ENCODE measurements at regions not wholly inside any gene's neighbourhood (a gene's known extent, or its start where the extent isn't known, plus 50 kb on each side); places are given as distances from the start of the nearest gene placed in this dataset.

DNA sequence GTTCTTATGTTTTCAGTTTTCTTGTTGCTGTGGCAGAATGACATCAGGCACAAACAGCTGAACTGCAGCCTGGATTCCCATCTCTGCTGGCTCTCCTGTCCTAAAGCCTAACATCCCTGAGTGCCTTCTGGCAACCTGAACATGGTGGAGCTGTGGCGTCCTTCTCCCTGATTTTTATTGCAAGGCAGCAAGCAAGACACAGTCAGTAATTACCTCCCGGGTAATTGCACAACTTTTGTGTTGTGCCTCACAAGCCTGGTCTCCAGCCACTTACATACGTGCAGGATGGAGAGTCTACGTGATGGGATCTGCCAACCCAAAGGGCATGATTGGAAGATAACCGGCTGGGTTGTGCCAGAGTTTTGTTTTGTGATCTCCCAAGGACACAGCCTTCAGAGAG, 116.1 kb upstream of the PARD3 start:
- Histone ChIP-seq H3K4me1 (ENCODE audit: insufficient read depth) (no peaks in the 10 kb centered on the region), H3K4me3 (ENCODE audit: low read depth, low read length) (no peak overlapping the region), H3K27ac (ENCODE audit: low read depth) (no peak overlapping the region), H3K36me3 (ENCODE audit: insufficient read depth) (no peaks in the 10 kb centered on the region)
- 65% methylated on average over 5 of the region's 5 CpGs for WGBS
- no peak for DNase-seq (ENCODE audit: extremely low spot score)

DNA sequence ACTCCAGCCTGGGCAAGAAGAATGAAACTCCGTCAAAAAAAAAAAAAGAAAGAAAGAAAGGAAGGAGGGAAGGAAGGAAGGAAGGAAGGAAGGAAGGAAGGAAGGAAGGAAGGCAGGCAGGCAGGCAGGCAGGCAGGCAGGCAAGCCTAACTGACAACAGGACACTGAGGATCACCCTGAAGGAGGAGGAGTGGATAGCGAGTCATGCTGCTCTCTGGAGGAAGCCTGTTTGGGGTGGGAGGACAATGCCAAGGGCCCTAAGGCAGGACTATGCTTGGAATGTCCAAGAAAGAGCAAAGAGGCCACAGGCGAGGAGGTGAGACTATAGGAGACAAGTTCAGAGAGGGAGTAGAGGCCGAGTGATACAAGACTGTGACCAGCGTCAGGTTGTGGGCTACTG, 107.0 kb upstream of the PARD3 start:
- WGBS, result 96% methylated on average over 5 of the region's 5 CpGs

DNA sequence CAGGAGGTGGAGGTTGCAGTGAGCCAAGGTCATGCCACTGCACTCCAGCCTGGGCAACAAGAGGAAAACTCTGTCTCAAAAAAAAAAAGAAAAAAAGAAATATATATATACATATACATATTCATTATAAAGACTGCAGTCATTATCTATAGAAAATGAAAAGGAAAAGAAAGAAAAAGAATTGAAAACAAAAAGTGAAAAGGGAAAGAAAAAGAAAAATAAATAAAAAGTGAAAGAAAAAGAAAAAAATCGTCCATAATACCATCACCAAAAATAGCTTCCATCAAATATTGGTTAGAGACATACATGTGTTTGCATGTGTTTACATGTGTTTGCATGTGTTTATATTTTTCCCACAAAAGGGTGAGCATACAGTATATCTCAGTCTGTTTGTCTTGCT, 105.5 kb upstream of the PARD3 start:
- no peak overlapping the region for H3K27ac ChIP-seq (ENCODE audit: low read depth)
- H3K36me3 ChIP-seq (ENCODE audit: insufficient read depth), result no peaks in the 10 kb centered on the region
- no peaks in the 10 kb centered on the region for H3K4me1 ChIP-seq (ENCODE audit: insufficient read depth)
- DNase-seq (ENCODE audit: extremely low spot score), result no peak
- 83% methylated on average over 1 of the region's 1 CpG for WGBS
- no peak overlapping the region for H3K4me3 ChIP-seq (ENCODE audit: low read depth, low read length)

More for the DNA sequence above, 107.0 kb upstream of the PARD3 start:
- no peaks in the 10 kb centered on the region for H3K36me3 ChIP-seq (ENCODE audit: insufficient read depth)
- no peak for DNase-seq (ENCODE audit: extremely low spot score)
- no peak overlapping the region for H3K27ac ChIP-seq (ENCODE audit: low read depth)
- no peak overlapping the region for H3K4me3 ChIP-seq (ENCODE audit: low read depth, low read length)
- H3K4me1 ChIP-seq (ENCODE audit: insufficient read depth), result no peaks in the 10 kb centered on the region

DNA sequence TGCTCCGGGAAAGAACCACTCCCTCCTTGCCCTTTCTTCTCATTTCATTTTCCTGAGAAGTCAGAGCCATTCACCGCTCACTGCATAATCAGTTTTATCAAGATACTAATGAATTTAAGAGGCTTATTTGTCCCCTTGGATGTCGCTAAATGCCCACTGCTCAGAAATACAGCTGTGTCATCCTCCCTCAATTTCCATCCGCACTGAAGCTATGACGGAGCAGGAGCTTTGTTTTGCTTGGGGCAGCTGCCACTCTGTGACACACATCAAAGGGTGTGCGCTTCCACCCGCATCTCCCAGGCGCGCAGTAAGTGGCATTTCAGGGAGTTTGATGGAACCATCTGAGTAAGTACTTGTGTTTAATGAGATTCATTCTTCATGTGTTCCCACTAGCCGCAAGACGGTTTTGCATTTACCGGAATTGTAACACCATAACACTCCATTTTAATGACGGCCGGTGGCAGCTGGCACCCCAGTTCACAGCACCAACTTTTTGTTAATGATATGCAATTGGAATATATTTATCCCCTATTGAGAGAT, 103.8 kb upstream of the PARD3 start:
- WGBS, result 82% methylated on average over 14 of the region's 14 CpGs
- Histone ChIP-seq H3K4me3 (ENCODE audit: low read depth, low read length) (no peak overlapping the region), H3K4me1 (ENCODE audit: insufficient read depth) (no peaks in the 10 kb centered on the region), H3K36me3 (ENCODE audit: insufficient read depth) (no peaks in the 10 kb centered on the region), H3K27ac (ENCODE audit: low read depth) (no peak overlapping the region)
- no peak for DNase-seq (ENCODE audit: extremely low spot score)

DNA sequence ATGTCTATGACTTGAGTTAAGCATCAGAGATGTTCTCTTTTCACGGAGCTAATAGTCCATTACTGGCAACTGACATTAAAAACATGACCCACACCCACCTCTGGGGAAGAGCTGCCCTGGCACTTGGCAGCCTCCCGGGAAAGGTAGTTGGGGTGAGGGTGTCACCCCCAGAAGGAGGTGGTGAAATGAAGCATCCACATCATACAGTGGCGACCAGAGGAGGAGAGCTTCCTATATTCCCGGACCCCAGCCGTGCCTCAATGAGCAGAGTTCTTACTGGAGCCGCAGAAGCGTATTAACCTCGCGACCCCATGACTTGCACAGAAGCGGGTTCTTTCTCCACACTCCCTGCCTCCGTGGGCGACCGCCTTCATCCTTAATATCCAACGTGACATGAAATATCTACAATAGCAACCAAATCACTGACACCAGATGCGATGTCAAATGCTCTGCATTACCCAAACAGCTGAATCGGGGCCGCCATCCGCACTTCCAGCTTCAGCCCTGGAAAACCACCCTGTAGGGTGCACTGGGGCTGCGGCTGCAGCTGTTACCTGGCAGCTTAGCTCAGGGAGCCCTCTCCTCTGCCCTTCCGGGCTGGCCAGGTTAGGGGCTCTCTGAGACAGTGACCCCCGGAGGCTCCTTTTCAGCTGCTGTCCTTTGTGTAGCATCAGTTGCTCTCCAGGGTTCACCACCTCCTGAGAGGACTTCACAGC, 103.1 kb upstream of the PARD3 start:
- 83% methylated on average over 21 of the region's 21 CpGs for WGBS
- no peak for DNase-seq (ENCODE audit: extremely low spot score)
- Histone ChIP-seq H3K4me3 (ENCODE audit: low read depth, low read length) (no peak overlapping the region), H3K36me3 (ENCODE audit: insufficient read depth) (no peaks in the 10 kb centered on the region), H3K4me1 (ENCODE audit: insufficient read depth) (no peaks in the 10 kb centered on the region), H3K27ac (ENCODE audit: low read depth) (no peak overlapping the region)

DNA sequence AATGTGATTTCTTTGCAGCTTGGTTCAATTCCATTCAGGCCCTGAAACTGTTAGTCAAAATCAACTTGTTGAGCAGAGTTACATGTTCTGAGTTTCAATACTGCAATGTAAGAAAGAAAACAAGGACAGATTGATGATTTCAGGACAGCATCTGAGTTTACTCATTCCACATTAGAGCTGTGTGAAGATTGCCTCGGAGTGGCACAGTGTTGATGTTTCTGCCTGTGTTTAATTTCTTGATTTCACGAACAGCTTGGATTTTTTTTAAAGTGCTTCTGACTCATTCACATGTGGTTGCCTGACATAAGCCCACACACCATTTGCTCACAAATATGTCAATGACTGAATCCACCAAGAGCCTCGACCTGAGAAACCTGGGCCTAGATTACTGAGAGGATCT, 101.2 kb upstream of the PARD3 start:
- 28% methylated on average over 3 of the region's 3 CpGs for WGBS
- no peak overlapping the region for H3K27ac ChIP-seq (ENCODE audit: low read depth)
- DNase-seq (ENCODE audit: extremely low spot score), result no peak

DNA sequence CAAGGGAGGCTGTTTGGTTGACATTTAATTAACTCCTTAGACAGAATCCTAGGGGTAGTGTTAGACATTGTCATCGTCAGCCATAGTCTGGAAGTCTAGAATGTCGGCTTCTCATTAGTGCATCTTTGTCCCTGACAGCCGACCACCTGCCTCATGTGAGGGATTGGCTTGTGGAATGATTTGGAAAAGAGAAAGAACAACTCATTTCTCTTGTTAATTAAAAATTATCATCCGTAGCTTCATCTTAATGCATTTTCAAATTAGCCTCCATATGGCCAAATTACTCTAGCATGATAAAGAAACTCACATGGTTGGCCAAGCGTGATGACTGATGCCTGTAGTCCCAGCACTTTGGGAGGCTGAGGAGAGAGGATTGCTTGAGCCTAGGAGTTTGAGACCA, 97.7 kb upstream of the PARD3 start:
- DNase-seq (ENCODE audit: extremely low spot score), result no peak
- H3K4me3 ChIP-seq (ENCODE audit: low read depth, low read length), result no peak overlapping the region
- no peaks in the 10 kb centered on the region for H3K36me3 ChIP-seq (ENCODE audit: insufficient read depth)
- 97% methylated on average over 5 of the region's 5 CpGs for WGBS
- no peak overlapping the region for H3K27ac ChIP-seq (ENCODE audit: low read depth)
- no peaks in the 10 kb centered on the region for H3K4me1 ChIP-seq (ENCODE audit: insufficient read depth)

More for the DNA sequence above, 101.2 kb upstream of the PARD3 start:
- Histone ChIP-seq H3K4me3 (ENCODE audit: low read depth, low read length) (no peak overlapping the region), H3K36me3 (ENCODE audit: insufficient read depth) (no peaks in the 10 kb centered on the region), H3K4me1 (ENCODE audit: insufficient read depth) (no peaks in the 10 kb centered on the region)

DNA sequence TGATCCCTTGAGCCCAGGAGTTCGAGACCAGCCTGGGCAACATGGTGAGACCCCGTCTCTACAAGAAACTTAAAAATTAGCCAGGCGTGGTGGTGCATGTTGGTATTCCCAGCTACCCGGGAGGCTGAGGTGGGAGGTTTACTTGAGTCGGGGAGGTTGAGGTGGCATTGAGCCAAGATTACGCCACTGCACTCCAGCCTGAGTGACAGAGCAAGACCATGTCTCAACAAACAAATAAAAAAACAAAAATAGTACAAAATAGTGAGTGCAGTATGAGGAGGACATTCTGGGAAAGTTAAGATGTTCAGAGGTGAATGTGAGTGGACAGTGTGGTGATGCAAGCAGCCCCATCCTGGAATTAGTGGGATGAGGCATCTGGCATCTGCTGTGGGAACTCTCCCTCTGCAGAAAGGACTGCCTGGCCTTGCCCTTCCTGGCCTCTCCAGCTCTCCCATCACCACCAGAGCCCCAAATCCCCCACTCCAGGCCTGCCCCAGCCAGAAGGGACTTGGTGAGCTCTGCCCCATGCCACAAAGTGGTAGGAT, 96.6 kb upstream of the PARD3 start:
- 91% methylated on average over 6 of the region's 6 CpGs for whole genome bisulfite sequencing
- H3K4me3 ChIP-seq (ENCODE audit: low read depth, low read length), result no peak overlapping the region
- H3K27ac ChIP-seq (ENCODE audit: low read depth), result no peak overlapping the region
- DNase-seq (ENCODE audit: extremely low spot score), result no peak
- no peaks in the 10 kb centered on the region for H3K4me1 ChIP-seq (ENCODE audit: insufficient read depth)
- no peaks in the 10 kb centered on the region for H3K36me3 ChIP-seq (ENCODE audit: insufficient read depth)

DNA sequence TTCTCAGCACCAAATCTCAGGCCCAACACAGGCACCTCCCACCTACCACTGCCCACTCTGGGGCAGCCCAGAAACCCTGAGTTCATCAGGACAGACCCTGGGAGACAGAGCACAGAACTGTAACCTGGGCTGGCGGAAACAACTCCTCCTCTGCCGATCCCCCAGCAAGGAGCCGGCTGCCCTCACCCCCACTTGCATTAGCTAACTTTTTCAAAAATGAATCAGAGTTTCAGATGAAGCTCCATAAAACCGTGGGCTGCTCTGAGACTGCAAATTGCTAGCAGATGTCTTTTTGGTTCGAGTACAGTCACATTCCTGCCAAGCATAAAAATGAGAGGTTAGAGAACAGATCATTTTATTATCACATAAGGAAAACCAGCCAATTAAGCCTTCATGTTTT, 93.4 kb upstream of the PARD3 start:
- Histone ChIP-seq H3K4me3 (ENCODE audit: low read depth, low read length) (no peak overlapping the region), H3K27ac (ENCODE audit: low read depth) (no peak overlapping the region), H3K4me1 (ENCODE audit: insufficient read depth) (no peaks in the 10 kb centered on the region), H3K36me3 (ENCODE audit: insufficient read depth) (no peaks in the 10 kb centered on the region)
- 49% methylated on average over 5 of the region's 5 CpGs for WGBS
- DNase-seq (ENCODE audit: extremely low spot score), result no peak

DNA sequence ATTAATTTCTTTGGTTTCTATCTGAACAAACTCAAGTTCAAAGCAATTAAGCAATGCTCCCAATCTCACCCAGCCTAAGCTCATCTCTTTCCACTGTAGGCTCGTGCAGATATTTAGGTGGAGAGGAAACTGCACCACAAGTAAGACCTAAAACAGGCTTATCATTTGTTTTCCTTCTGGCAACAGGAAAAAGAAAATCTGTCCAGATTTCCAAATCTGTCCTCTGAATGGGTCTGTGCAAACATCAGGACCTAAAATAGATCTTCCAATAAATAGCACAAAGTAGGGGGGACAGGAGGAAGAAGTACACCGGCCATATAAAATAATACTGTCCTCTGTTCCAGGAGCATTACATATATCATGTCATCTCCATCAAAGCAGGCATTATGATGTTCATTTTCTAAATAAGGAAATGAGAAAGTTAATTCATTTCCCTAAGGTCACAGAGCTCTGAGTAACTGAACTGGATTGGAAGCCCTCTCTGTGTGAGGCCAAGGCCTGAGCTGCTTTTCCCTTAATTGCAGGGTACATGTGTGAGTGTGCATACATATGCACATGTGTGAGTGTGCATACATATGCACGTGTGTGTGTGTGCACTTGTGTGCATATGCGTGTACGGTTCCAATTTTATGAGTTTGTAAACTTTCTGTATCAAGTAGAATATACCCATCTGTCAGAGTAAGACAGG, 92.8 kb upstream of the PARD3 start:
- no peak overlapping the region for H3K4me3 ChIP-seq (ENCODE audit: low read depth, low read length)
- no peaks in the 10 kb centered on the region for H3K36me3 ChIP-seq (ENCODE audit: insufficient read depth)
- no peak for DNase-seq (ENCODE audit: extremely low spot score)
- 41% methylated on average over 5 of the region's 5 CpGs for WGBS
- H3K27ac ChIP-seq (ENCODE audit: low read depth), result no peak overlapping the region
- no peaks in the 10 kb centered on the region for H3K4me1 ChIP-seq (ENCODE audit: insufficient read depth)

DNA sequence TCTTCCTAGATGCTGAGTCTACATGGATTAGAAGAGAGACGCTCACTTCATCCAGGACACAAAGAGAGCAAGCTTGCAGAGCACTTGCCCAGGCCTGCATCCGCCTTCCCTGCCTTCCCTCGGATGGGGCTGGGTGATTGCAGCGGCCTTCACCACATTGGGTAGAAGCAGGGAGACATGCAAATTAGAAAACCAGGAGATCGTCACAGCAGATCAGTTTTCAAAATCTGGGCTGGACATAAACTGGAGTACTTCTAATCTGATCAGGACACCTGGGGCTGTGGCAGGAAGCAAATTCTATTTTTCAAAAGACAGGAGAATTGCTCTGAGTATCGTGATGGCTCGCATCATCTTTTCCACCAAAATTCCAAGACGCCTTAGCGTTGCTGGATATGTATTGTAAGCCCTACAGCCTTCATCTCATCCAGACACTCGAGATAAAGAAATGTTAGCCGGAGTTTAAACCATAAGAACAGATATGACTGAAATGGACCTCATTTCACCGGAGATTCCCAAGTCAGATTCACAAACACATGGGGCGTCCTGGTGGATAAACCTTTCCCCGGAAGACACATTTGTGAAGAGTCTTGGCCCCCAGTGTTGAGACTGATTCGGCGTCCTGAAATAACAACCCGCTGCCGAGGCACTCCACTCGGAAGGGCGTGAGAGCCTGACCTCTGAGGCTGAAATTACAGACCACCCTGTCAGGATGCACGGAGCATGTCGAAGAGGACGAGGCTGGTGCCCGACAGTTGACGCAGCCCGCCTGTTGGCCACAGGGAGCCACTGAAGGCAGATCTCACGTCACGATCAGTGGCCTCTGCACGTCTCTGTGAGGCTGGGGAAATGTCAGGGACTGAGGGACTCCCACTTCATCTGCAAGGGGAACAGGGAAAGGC, 91.2 kb upstream of the PARD3 start:
- DNase-seq (ENCODE audit: extremely low spot score), result peak; percentile 76

DNA sequence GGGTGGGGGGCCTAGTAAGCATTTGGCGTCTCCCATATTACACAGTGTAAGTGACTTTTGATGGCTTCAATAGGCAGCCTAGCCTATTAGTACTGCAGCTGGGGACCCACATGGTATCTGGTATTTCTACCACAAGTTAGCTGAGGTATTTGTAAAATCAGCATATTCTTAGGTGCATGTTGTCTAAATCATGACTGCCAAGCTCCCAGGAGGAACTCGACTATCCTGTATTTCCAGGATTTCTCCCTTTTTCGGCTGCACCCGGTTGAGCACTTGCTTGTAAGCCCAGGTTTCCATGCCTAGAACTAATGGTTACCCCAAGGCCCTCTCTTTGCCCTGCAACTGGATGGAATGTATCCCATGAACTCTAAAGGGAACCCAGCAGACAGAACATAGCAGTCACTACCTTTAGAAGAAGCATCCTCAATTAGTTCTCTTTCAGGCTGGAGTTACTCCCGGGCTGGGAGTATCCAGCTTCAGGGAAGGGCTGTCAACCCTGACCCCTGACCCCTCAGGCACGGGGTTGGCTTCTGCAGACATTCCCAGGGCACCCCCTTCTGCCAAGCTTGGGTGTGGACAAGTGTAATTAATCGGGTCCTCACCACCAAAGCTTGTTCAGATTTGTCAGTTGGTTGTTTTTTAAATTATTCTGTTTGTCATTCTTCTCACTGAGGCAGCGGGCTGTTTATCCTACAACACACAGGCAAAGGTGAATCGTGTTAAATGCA, 90.3 kb upstream of the PARD3 start:
- no peak overlapping the region for H3K4me3 ChIP-seq (ENCODE audit: low read depth, low read length)
- H3K4me1 ChIP-seq (ENCODE audit: insufficient read depth), result no peaks in the 10 kb centered on the region
- 78% methylated on average over 9 of the region's 9 CpGs for WGBS
- no peak for DNase-seq (ENCODE audit: extremely low spot score)
- no peaks in the 10 kb centered on the region for H3K36me3 ChIP-seq (ENCODE audit: insufficient read depth)
- H3K27ac ChIP-seq (ENCODE audit: low read depth), result peak overlapping the region; percentile 25

More for the DNA sequence above, 91.2 kb upstream of the PARD3 start:
- Histone ChIP-seq H3K4me1 (ENCODE audit: insufficient read depth) (no peaks in the 10 kb centered on the region), H3K4me3 (ENCODE audit: low read depth, low read length) (no peak overlapping the region), H3K36me3 (ENCODE audit: insufficient read depth) (no peaks in the 10 kb centered on the region), H3K27ac (ENCODE audit: low read depth) (no peak overlapping the region)
- 75% methylated on average over 29 of the region's 29 CpGs for WGBS

DNA sequence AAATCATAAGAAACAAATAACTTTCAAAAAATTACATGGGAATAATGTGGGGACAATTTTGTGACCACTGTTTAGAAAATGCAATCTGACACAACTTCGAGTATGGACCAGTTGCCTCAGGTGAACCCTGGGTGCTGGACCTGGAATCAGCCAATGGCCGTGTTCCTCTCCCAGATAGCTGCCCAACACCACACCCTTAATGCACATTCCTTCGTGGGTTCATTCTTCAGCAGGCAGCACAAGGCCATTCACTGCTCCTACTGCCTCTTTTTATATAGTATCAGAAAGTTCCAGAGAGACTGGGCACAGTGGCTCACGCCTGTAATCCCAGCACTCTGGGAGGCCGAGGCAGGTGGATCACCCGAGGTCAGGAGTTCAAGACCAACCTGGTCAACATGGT, 89.1 kb upstream of the PARD3 start:
- no peaks in the 10 kb centered on the region for H3K4me1 ChIP-seq (ENCODE audit: insufficient read depth)
- no peak for DNase-seq (ENCODE audit: extremely low spot score)
- no peak overlapping the region for H3K4me3 ChIP-seq (ENCODE audit: low read depth, low read length)
- no peak overlapping the region for H3K27ac ChIP-seq (ENCODE audit: low read depth)
- 94% methylated on average over 6 of the region's 6 CpGs for WGBS
- no peaks in the 10 kb centered on the region for H3K36me3 ChIP-seq (ENCODE audit: insufficient read depth)

All from urinary bladder (tissue), 3 donors.